ENCODE measurements at regions not wholly inside any gene's neighbourhood (a gene's known extent, or its start where the extent isn't known, plus 50 kb on each side); places are given as distances from the start of the nearest gene placed in this dataset.

- ChIA-PET POLR2A (no interaction called here), CTCF (interaction anchor here (1.2 kb wide), 1 partner anchor 11 kb away, joined by 3 read pairs; no protein-coding TSS in a partner anchor)
- H3K27ac Mint-ChIP-seq = no peak overlapping the region
- no peaks in the 10 kb centered on the region for H3K36me3 Mint-ChIP-seq (ENCODE audit: low read depth)
- intact Hi-C loops (cut with DNase I, micrococcal nuclease) = no loop called here
- H3K4me1 Mint-ChIP-seq (ENCODE audit: low read depth) = no peaks in the 10 kb centered on the region
- H3K27me3 ChIP-seq (ENCODE audit: control insufficient read depth in 1 of 2, insufficient read depth in 2 of 2, low read length in 2 of 2) = no peaks in the 10 kb centered on the region
- no peak overlapping the region for H3K4me3 ChIP-seq (ENCODE audit: low read length)
- H3K9me3 Mint-ChIP-seq = peaks cover 8% of the 10 kb centered on the region
- ATAC-seq (ENCODE audit: poor library complexity) = no peak
- H3K4me3 Mint-ChIP-seq = no peak overlapping the region
- no peak for TF ChIP-seq CTCF (IDR thresholded peaks at IDR 0.05)
- H3K4me1 ChIP-seq (ENCODE audit: insufficient read depth, low read length) = no peaks in the 10 kb centered on the region
- peaks cover 0 to 6% of the 10 kb centered on the region in 2 experiments for H3K9me3 ChIP-seq (ENCODE audit: control insufficient read depth in 1 of 2, insufficient read depth in 1 of 2, low read length in 2 of 2)
- no peaks in the 10 kb centered on the region for H3K27me3 Mint-ChIP-seq
- H3K36me3 ChIP-seq (ENCODE audit: insufficient read depth, low read length) = no peaks in the 10 kb centered on the region
- DNase-seq = no peak
- H3K27ac ChIP-seq (ENCODE audit: low read depth in 1 of 2, low read length in 2 of 2) = no peak overlapping the region
Measured at GRCh38 chr12:103198499-103198898, 241.0 kb downstream of the ASCL1 start.

DNA sequence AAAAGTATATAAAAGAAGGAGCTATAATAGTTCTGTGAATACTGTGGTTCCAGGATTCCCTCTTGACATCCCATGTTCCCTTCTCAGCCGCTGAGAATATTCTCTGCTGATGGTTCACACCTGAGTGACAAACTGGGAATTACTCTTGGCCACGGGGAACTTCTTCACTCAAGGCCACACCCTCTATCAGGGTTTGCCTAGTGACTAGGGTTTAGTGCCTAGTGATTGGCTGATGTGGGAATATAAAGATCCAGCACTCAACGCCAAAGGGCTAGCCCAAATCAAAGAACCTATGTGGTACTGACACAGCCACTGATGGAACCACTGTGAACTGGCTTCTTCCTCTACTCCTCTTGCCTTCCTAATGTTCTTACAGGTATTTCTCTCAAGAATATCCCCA lies 248.4 kb downstream of the ASCL1 start:
- H3K36me3 Mint-ChIP-seq (ENCODE audit: low read depth) = no peaks in the 10 kb centered on the region
- Histone ChIP-seq H3K4me1 (ENCODE audit: insufficient read depth, low read length) (no peaks in the 10 kb centered on the region), H3K36me3 (ENCODE audit: insufficient read depth, low read length) (no peaks in the 10 kb centered on the region), H3K27ac (ENCODE audit: low read depth in 1 of 2, low read length in 2 of 2) (no peak overlapping the region), H3K9me3 (ENCODE audit: control insufficient read depth in 1 of 2, insufficient read depth in 1 of 2, low read length in 2 of 2) (peaks cover 0 to 3% of the 10 kb centered on the region in 2 experiments), H3K4me3 (ENCODE audit: low read length) (no peak overlapping the region), H3K27me3 (ENCODE audit: control insufficient read depth in 1 of 2, insufficient read depth in 2 of 2, low read length in 2 of 2) (no peaks in the 10 kb centered on the region)
- ChIA-PET CTCF (no interaction called here), POLR2A (no interaction called here)
- H3K9me3 Mint-ChIP-seq = peaks cover 4% of the 10 kb centered on the region
- no peak for ATAC-seq (ENCODE audit: poor library complexity)
- intact Hi-C loops (cut with DNase I, micrococcal nuclease) = no loop called here
- no peaks in the 10 kb centered on the region for H3K4me1 Mint-ChIP-seq (ENCODE audit: low read depth)
- no peaks in the 10 kb centered on the region for H3K27me3 Mint-ChIP-seq
- no peak overlapping the region for H3K4me3 Mint-ChIP-seq
- H3K27ac Mint-ChIP-seq = no peak overlapping the region
- DNase-seq = no peak
- TF ChIP-seq CTCF (IDR thresholded peaks at IDR 0.05) = no peak

GRCh38 chr12:103207936-103208335 lies 250.5 kb downstream of the ASCL1 start:
- intact Hi-C loops (cut with DNase I, micrococcal nuclease) = no loop called here
- no peaks in the 10 kb centered on the region for H3K27me3 ChIP-seq (ENCODE audit: control insufficient read depth in 1 of 2, insufficient read depth in 2 of 2, low read length in 2 of 2)
- no peak overlapping the region for H3K27ac ChIP-seq (ENCODE audit: low read depth in 1 of 2, low read length in 2 of 2)
- H3K27me3 Mint-ChIP-seq = no peaks in the 10 kb centered on the region
- peaks cover 0 to 3% of the 10 kb centered on the region in 2 experiments for H3K9me3 ChIP-seq (ENCODE audit: control insufficient read depth in 1 of 2, insufficient read depth in 1 of 2, low read length in 2 of 2)
- no peaks in the 10 kb centered on the region for H3K4me1 ChIP-seq (ENCODE audit: insufficient read depth, low read length)
- H3K4me1 Mint-ChIP-seq (ENCODE audit: low read depth) = no peaks in the 10 kb centered on the region
- POLR2A ChIA-PET = interaction anchor here (0.6 kb wide), 1 partner anchor 95 kb away, joined by 3 read pairs; no protein-coding TSS in a partner anchor
- peaks cover 4% of the 10 kb centered on the region for H3K9me3 Mint-ChIP-seq
- no peaks in the 10 kb centered on the region for H3K36me3 Mint-ChIP-seq (ENCODE audit: low read depth)
- CTCF ChIA-PET = no interaction called here
- no peaks in the 10 kb centered on the region for H3K36me3 ChIP-seq (ENCODE audit: insufficient read depth, low read length)
- no peak overlapping the region for H3K4me3 Mint-ChIP-seq
- no peak overlapping the region for H3K4me3 ChIP-seq (ENCODE audit: low read length)
- TF ChIP-seq CTCF (IDR thresholded peaks at IDR 0.05) = no peak
- DNase-seq (no peak), ATAC-seq (ENCODE audit: poor library complexity) (no peak)
- no peak overlapping the region for H3K27ac Mint-ChIP-seq
